Psoas muscle (tissue), 7 donors: ENCODE measurements at regions not wholly inside any gene's neighbourhood (a gene's known extent, or its start where the extent isn't known, plus 50 kb on each side); places are given as distances from the start of the nearest gene placed in this dataset.

Source experiments
- ATAC-seq, 4 donors: fragments of 200-7000 bp; cut with Tn5 transposase; one replicate each; pipeline ENCODE4 v1.9.1; 2020; ENCODE audit warnings: moderate library complexity in 3 of 4, mild to moderate bottlenecking in 2 of 4
- DNase-seq, 2 donors: peaks; one replicate each; pipeline ENCODE4 v3.0.0-alpha.2; 2020
- H3K27ac ChIP-seq: fragments of 200-600 bp; one replicate; pipeline ENCODE4 v1.8.0; 2022
- H3K27me3 ChIP-seq, 3 donors: fragments of 200-600 bp in 1 of 3; one replicate each; pipeline versions ENCODE4 v1.6.1 to v1.8.0; 2013 to 2022; ENCODE audit warnings: low read length in 2 of 3, mild to moderate bottlenecking in 2 of 3, moderate library complexity in 1 of 3; ENCODE audit not compliant: insufficient read depth in 3 of 3
- H3K36me3 ChIP-seq, 2 donors: fragments of 200-600 bp in 1 of 2; one replicate each; pipeline versions ENCODE4 v1.6.1 to v1.8.0; 2013 to 2022; ENCODE audit warnings: low read depth in 1 of 2, mild to moderate bottlenecking in 1 of 2, moderate library complexity in 1 of 2; ENCODE audit not compliant: insufficient read depth in 1 of 2
- H3K4me1 ChIP-seq: fragments of 200-600 bp; one replicate; pipeline ENCODE4 v1.8.0; 2022
- H3K4me3 ChIP-seq: fragments of 200-600 bp; one replicate; pipeline ENCODE4 v1.8.0; 2022; ENCODE audit warnings: mild to moderate bottlenecking
- H3K9me3 ChIP-seq: fragments of 200-600 bp; one replicate; pipeline ENCODE4 v1.8.0; 2022
- WGBS, 3 donors: extraction: QIAGEN DNeasy Blood & Tissue Kit; methylation state at CpG; one replicate each; pipeline versions ENCODE4 v1.1.6 to v1.1.7; 2013; 5-methylcytosine and 5-hydroxymethylcytosine counted together
- intact Hi-C, 2 donors: fragments of 100-400 bp; cut with DNase I; formaldehyde crosslinking; loops; one replicate each; pipeline versions ENCODE4 v1.11.0 to v1.14.2; 2022
- TF ChIP-seq, protein P1 (sequence below): fragments of 200-600 bp; IDR thresholded peaks from one replicate; pipeline ENCODE4 v1.8.0; 2022; ENCODE audit warnings: antibody characterized with exemption
- donor health status: healthy with polysubstance abuse.
- donor health status: DM: no; HTN: no; CAD: no; lungs with moderate emphysema.
- donor health status: Bipolar disorder and iron deficiency.
- donor health status: healthy.
- donor health status: DM: yes; HTN: yes; CAD: no.
- donor health status: DM: no; HTN: no; CAD: no.
- donor health status: DM: yes; HTN: yes; CAD: no.

GRCh38 chr7:86968618-86969017 is 90.8 kb downstream of the ELAPOR2 start:
- intact Hi-C loops = no loop called here
- no peaks in the 10 kb centered on the region for H3K27me3 ChIP-seq
- H3K4me1 ChIP-seq = peaks cover 7% of the 10 kb centered on the region
- H3K9me3 ChIP-seq = no peaks in the 10 kb centered on the region
- TF ChIP-seq, protein P1, sequence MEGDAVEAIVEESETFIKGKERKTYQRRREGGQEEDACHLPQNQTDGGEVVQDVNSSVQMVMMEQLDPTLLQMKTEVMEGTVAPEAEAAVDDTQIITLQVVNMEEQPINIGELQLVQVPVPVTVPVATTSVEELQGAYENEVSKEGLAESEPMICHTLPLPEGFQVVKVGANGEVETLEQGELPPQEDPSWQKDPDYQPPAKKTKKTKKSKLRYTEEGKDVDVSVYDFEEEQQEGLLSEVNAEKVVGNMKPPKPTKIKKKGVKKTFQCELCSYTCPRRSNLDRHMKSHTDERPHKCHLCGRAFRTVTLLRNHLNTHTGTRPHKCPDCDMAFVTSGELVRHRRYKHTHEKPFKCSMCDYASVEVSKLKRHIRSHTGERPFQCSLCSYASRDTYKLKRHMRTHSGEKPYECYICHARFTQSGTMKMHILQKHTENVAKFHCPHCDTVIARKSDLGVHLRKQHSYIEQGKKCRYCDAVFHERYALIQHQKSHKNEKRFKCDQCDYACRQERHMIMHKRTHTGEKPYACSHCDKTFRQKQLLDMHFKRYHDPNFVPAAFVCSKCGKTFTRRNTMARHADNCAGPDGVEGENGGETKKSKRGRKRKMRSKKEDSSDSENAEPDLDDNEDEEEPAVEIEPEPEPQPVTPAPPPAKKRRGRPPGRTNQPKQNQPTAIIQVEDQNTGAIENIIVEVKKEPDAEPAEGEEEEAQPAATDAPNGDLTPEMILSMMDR = no peak
- H3K27ac ChIP-seq = no peak overlapping the region
- H3K36me3 ChIP-seq = no peaks in the 10 kb centered on the region
- no peak for ATAC-seq
- no peak overlapping the region for H3K4me3 ChIP-seq
- DNase-seq = no peak

- intact Hi-C loops = no loop called here
- H3K4me1 ChIP-seq = peaks cover 16% of the 10 kb centered on the region
- H3K36me3 ChIP-seq = no peaks in the 10 kb centered on the region
- H3K27me3 ChIP-seq = no peaks in the 10 kb centered on the region
- no peak overlapping the region for H3K27ac ChIP-seq
- 73 to 83% (median 82%) methylated on average over 2 of the region's 2 CpGs for WGBS, 3 donors
- ATAC-seq (no peak), DNase-seq (no peak)
- no peaks in the 10 kb centered on the region for H3K9me3 ChIP-seq
- H3K4me3 ChIP-seq = no peak overlapping the region
- TF ChIP-seq, protein P1 = no peak
Observed at GRCh38 chr7:86966916-86967315, 92.5 kb downstream of the ELAPOR2 start.

- H3K9me3 ChIP-seq = no peaks in the 10 kb centered on the region
- intact Hi-C loops = no loop called here
- TF ChIP-seq, protein P1 = no peak
Observed at GRCh38 chr7:86965727-86966120, 93.7 kb downstream of the ELAPOR2 start.

GRCh38 chr7:86964973-86965726 is 94.3 kb downstream of the ELAPOR2 start:
- TF ChIP-seq, protein P1 = no peak
- no peak for ATAC-seq
- no peaks in the 10 kb centered on the region for H3K27me3 ChIP-seq
- intact Hi-C loops = loop anchor here in 1 of 2 donors (5.0 kb wide), 1 partner anchor 32 kb away; no protein-coding TSS in a partner anchor
- peaks cover 16% of the 10 kb centered on the region for H3K4me1 ChIP-seq
- no peak overlapping the region for H3K27ac ChIP-seq
- no peak overlapping the region for H3K4me3 ChIP-seq
- H3K9me3 ChIP-seq = no peaks in the 10 kb centered on the region
- no peak for DNase-seq
- H3K36me3 ChIP-seq = no peaks in the 10 kb centered on the region
- WGBS, 3 donors = 63 to 71% (median 65%) methylated on average over 4 of the region's 4 CpGs

More at GRCh38 chr7:86965727-86966120, 93.7 kb downstream of the ELAPOR2 start:
- H3K36me3 ChIP-seq = no peaks in the 10 kb centered on the region
- 90 to 92% (median 92%) methylated on average over 2 of the region's 2 CpGs for WGBS, 3 donors
- no peak overlapping the region for H3K4me3 ChIP-seq
- no peak for DNase-seq
- peaks cover 16% of the 10 kb centered on the region for H3K4me1 ChIP-seq
- ATAC-seq = no peak
- H3K27me3 ChIP-seq = no peaks in the 10 kb centered on the region
- no peak overlapping the region for H3K27ac ChIP-seq
